HG03354 (cell line): ENCODE measurements at regions not wholly inside any gene's neighbourhood (a gene's known extent, or its start where the extent isn't known, plus 50 kb on each side); places are given as distances from the start of the nearest gene placed in this dataset.

Source experiments
- ATAC-seq: cut with Tn5 transposase; IDR thresholded peaks from one replicate; pipeline ENCODE4 v1.9.1; 2021; ENCODE audit warnings: mild to moderate bottlenecking; ENCODE audit not compliant: unreplicated experiment, poor library complexity, severe bottlenecking

- no peak for ATAC-seq
These were observed 187.7 kb upstream of the RGMB start for GRCh38 chr5:98585661-98586310.

- ATAC-seq, result no peak
These were observed 186.9 kb upstream of the RGMB start for GRCh38 chr5:98586581-98586980.

DNA sequence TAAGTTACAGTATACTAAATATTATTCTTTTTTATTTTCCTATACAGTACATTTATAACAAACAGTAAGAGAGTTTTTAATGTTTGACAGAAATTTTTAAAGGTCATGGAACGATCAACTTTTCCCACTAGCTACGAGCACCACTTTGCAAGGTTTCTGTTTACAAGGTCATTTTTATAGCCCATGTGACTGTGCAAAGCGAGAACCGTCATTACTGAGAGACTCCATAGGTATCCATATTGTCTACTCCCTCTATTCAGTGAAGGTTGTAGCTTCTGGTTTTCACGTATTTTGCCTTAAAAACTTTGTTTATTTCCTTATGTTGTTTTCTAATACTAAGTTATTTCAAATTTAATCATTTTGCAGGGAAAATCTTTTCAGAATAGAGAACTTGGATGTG lies 186.3 kb upstream of the RGMB start:
- no peak for ATAC-seq

DNA sequence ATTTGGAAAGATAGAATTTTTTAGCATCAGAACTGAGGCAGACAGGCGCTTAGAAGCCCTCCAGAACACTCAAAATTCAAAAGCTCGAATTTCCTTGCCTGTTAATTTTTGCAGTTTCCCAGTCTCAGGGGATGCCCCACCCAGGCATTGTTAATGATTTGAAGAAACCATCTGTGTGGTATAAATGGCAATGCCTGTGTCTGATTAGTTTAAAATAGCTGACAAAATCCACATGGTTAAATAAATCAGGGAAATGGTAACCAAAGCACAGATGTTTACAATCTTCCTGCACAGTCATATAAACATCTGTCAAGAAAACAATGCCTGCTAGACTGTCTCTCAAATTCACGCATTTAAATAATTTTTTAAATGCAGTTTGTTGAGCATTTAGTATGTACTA lies 185.2 kb upstream of the RGMB start:
- ATAC-seq, result no peak

GRCh38 chr5:98593418-98593817 lies 180.0 kb upstream of the RGMB start:
- no peak for ATAC-seq

DNA sequence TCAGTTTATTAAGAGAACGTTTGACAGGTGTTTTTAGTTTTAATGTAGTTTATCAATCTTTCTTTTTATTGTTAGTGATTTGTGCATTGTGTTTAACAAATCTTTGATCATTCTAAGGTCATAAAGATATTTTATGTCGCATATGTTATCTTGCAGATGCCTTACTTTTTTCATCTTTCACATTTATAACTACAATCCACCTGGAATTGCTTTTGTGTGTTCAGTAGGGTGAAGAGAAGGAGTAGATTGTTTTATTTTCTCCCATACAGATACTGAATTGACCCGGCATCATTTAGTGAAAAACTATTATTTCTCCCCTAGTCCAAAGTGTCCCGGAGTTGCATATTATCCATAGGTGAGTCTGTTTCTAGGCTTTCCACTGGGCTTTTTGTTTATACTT lies 179.4 kb upstream of the RGMB start:
- no peak for ATAC-seq

DNA sequence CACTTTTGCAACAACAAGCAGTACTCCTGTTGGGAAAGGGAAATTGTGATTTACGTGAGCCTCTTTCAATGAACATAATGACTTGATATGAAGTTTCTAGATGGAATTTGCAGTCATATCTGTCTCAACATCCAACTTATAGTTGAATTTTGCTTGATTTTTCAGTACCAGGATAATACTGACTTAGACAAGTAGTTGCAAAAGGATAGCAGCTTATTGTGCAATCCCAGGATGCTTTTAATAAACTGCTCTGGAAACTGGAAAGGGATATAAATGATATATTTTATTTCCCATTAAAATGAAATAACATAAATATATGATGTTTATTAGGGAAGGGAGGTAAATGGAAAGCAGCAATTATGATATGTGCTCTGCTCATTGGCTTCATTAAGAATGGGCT lies 174.4 kb upstream of the RGMB start:
- no peak for ATAC-seq

DNA sequence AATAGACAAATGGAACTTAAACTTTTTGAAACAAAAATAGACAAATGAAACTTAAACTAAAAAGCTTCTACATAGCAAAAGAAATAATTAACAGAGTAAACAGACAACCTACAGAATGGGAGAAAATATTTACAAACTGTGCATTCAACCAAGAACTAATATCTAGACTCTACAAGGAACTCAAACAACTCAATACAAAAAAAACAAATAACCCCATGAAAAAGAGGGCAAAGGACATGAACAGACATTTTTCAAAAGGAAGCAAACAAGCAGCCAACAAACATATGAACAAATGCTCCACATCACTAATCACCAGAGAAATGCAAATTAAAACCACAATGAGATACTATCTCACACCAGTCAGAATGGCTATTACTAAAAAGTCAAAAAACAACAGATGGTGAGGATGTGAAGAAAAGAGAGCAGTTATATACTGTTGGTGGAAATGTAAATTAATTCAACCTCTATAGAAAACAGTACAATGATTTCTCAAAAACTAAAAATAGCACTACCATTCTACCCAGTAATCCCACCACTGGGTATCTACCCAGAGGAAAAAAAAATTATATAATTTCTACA lies 170.8 kb upstream of the RGMB start:
- ATAC-seq, result peak; percentile 82

DNA sequence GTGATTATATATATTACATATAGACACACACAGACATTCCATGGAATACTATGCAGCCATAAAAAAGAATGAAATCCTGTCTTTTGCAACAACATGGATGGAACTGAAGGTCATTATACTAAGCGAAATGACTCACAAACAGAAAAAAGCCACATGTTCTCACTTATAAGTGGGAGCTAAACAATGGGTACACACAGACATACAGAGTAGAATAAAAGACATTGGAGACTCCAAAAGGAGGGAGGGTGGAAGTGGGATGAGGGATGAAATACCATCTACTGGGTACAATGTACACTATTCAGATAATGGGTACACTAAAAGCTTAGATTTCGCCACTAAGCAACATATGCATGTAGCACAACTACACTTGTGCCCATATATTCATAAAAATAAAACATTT lies 170.0 kb upstream of the RGMB start:
- ATAC-seq, result no peak

DNA sequence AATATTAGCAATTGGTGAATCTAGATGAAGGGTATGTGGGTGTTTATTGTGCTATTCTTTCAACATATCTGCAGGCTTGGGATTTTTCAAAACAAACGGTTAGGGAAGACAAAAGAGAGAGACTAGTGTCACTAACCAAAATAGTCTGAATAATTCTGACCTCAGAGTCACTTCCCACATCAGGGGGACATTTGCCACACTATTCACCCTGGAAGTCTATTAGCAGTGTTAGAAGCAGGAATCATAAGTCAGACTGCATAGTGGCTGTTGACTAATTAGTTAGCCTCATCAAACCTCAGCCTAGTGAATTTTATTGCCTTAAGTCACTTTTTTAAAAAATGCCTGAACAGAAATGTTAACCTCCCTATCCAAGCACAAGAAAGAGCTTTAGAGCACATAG lies 169.2 kb upstream of the RGMB start:
- ATAC-seq, result no peak

- peak; percentile 57 for ATAC-seq
These were observed 168.6 kb upstream of the RGMB start for GRCh38 chr5:98604721-98605425.

GRCh38 chr5:98605426-98605825 lies 168.0 kb upstream of the RGMB start:
- ATAC-seq, result peak; percentile 7

GRCh38 chr5:98606961-98607360 lies 166.5 kb upstream of the RGMB start:
- ATAC-seq, result no peak

DNA sequence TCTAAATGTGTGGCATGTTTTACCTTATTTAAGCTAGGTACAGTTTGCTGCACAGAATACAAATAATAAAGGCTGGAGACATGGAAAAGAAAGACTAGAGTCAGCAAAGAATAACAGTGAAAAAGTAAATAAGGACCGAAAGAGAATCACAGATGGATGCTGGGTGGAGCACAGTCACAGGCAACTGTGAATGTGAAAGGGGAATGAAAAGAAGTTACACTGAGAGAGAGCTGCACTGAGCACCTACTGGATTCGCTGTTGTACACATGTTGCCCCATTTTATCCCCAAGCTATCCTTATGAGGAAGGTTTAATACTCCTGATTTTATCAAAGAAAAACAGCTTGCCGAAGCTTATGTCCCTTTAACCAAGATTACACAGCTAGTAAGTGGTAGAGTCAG lies 165.4 kb upstream of the RGMB start:
- no peak for ATAC-seq

DNA sequence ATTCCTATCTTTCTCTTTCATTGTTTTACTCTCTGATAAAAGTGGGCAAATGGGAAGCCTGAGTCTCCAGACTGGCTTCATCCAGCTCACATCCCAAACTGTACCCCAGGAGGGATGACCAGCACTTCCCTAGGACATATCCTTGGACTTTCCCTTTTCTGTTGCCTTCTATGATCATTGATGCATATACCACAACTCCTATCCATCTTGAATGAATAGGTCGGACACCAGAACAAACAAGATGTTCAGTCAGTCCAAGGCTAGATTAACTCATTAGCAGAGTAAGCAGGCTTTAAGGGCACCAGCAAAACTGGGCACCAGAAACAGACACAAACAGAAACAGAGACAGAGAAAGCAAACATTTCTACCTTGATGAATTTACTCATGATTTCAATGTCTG lies 159.1 kb upstream of the RGMB start:
- no peak for ATAC-seq

DNA sequence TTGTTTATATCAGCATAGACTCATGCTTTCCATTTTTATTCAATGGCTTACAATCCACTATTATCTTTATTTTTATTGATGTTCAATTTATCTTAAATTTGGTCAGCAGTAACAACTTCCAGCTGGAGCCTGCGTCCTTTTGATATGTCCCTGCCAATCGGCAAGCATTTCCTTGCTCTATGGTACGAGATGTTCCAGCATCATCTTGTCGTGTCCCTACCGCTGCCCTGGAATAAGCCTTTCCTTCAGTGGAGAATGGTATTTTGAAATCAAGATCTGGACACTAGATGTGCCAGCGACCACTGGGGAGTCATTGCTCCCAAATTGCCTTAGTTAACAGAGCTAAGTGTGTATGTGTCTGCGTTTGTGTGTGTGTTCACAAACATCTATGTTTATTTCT lies 151.6 kb upstream of the RGMB start:
- ATAC-seq, result no peak

DNA sequence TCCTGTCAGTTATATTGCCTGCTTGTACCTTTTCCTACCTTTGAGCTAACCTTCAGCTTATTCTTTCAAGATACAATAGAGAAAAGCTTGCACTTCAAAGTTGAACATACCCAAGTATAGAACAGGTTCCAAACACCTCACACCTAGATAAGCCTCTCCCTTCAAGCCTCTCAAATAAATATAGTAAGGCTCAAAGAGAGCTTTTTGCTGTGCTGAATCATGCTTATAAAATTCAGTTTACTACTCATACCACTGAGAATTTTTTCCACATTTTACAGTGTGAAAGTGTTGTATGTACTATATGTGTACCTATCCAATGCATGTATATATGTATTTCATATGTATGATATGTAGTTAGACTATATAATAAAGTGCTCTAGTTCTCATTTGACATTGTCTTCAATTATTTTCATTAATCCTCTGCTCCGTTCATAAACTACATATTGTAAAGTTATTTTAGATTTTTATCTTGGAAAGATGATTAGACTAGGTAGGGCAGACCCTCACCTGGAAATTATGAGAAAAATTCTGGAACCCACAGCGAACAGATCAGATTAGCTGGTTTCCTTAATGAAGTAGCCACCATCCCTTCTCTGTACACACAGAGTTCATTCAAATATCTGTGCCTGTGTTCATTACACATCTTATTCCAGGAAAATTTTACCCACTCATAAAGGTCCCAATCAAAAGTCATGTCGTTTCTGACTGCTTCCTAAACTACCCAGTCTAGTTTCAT lies 149.2 kb upstream of the RGMB start:
- ATAC-seq, result no peak

GRCh38 chr5:98627121-98627520 lies 146.3 kb upstream of the RGMB start:
- ATAC-seq, result no peak

GRCh38 chr5:98630621-98631020 lies 142.8 kb upstream of the RGMB start:
- no peak for ATAC-seq

DNA sequence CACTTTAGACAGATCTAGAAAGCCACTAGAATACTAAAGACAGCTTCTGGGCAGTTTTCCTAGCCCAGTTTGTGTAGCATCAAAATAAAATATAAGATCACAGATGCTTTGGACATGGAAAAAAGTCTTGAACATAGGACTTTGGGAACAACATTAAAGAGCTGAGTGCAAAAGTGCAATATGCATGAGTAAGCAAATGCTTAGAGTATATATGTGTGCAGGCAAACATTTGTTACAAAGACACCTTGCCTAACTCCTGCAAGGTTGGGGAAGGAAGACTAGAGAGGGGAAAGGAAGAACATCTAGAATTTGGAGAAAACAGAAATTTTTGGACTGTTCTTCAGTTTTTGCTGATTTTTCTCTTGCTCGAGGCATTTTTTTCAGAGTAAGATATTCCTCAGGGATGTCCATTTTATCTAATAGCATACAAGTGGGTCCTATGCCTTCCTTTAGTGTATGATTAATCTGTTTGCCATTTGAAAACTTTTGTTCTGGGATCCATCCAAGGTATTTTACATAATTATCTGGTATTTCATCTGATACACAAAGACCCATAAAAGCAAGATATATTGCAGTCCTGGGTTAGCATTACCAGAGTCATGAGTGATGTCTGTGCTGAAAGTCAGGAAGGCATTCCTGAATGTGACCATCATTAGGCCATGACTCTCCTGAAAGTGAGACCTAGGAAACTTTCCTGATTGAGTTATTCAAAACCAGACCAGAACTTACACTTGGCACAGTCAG lies 142.0 kb upstream of the RGMB start:
- no peak for ATAC-seq
